GM18870 (cell line): ENCODE measurements at regions not wholly inside any gene's neighbourhood (a gene's known extent, or its start where the extent isn't known, plus 50 kb on each side); places are given as distances from the start of the nearest gene placed in this dataset.
A peak's percentile ranks its signal among the peaks of the same experiment; 100 is the strongest.

ENCODE experiments used
- ATAC-seq: cut with Tn5 transposase; IDR thresholded peaks from one replicate; pipeline ENCODE4 v1.9.1; 2021; ENCODE audit warnings: moderate library complexity; ENCODE audit not compliant: unreplicated experiment

DNA sequence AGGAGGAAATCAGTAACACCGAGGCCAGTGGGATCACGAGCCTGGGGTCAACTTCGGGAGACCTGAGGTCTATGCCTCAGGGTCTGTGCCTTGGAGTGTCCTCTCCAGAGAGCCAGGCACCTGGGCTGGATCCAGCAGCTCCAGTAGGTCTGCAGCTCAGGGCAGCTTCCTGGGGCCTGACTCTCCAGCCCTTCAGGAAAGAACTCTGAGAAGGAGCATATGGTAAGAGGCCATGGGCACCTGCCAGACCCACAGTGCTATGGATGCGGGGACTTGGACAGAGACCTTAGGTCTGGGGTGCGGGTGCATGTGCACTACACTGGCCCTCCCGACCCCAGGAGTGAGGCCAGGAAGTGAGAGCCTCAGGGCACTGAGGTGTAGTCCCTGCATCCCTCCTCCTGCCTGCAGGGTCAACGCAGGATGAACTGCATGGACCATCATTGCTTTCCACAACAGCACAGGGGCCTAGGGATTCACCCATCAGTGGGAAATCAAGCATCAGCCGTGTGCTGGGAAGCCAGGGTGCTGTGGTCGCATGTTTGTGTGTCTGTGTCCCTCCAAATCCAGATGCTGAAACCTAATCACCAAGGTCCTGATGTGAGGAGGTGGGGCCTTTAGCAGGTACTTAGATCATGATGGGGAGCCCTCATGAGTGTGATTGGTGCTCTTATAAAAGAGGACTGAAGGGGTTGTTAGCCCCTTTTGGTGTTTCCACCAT is 210.9 kb upstream of the CST7 start:
- ATAC-seq = no peak

DNA sequence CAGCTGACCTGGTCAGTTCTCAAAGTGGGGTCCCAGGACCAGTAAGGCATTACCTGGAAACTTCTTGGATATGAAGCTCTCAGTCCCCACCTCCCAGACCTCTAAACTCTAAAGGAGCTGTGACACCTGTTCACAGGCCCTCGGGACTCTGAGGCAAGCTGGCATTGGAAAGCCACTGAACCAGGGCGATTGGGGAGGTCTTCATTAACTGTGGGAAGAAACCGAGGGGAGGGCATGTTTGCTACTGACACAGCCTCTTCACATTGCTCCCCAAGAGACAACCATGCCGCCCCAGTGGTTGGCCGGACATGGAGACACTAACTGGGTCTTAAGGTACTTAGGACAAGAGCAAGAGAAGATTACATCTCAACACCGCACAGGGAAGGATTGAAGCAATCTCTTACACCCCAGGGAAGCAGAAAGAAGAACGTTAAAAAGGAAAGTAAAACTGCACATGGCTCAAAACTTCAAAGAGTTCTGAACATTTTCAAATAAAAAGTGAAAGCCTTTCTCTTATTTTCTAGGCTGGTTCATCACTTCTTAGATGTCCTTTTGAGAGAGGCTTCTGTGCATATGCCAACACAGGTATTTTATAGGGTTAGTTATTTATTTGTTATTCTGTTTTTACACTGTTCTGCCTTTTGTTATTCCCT is 210.0 kb upstream of the CST7 start:
- peak; percentile 73 for ATAC-seq

DNA sequence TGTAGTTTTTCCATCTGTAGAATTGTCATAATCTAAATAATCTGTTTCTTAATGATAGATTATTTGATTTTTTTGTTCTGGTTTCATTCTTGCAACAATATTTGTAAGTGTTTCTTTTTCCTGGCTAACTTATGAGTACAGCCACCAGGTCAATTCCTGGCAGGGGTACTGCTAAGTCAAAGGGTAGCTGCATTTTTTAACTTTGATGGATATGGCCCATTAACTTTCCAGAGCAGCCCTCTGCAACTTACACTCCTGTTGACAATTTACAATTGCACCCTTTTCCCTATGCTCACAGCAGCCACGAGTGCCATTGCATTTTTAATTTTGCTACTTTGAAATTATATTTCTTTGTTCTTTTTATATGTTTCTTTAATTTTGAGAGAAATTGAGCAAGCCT is 209.3 kb upstream of the CST7 start:
- peak; percentile 7 for ATAC-seq

DNA sequence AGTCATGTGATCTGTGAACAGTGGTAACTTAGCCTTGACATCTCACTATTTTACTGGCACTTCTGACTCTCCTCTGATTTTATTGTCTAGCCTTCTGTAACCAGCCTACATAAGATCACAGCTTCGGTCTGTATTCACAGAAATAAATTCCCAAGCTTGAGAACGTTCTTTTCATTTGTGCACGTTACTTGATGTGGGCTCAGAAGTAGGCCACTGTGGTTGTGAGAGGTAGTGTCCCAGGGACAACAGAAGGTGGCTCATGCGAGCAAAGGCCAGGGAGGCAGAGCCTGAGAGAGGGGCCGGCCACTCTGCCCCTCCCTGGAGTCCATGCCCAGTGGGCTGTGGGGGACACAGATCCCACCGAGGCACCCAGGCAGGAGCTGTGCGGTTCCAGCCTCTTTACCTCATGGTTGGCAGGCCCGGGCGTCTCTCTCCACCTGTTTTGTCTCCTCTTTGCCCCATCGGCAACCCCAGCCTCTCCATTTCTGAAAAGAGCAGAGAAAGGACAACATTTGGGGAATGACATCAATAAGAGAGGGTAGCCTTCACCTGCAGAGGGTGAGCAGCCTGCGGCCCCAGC is 207.5 kb upstream of the CST7 start:
- ATAC-seq = no peak

DNA sequence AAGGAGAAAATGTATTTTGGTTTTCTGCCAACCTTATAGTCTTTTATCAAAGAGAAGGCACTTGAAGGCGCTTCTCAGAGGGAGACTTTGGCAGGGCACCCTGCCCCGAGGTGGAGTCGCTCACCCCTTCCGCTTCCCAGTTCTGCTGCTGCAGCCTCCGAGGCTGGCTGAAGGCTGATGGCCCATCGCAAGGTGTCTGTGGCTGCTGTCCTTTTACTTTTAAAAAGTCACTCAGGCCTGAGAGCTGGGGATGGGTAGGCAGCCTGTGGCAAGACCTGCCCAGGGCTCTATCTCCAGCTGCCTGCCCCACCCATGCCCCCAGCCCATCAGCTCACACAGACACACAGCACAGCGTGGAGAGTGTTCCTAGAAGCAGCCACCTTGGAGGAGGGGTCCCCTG is 206.6 kb upstream of the CST7 start:
- ATAC-seq = no peak

DNA sequence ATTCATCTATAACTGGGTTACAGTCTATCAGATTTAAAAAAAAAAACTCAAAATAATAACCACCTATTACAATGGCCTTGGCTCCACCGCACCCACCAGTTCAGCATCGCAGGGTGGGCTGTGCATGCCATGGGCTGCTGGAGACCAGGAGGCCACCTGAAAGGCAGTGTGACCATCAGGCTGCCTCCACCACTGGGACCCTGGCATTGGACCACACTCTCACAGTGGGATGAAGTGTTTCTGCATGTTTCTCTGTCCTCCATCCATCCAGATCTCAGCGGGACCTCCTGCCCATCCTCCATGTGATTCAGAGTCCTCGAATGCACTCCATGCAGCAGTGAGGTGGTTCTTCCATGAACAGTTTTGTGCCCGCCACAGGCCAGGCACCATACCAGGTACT is 206.1 kb upstream of the CST7 start:
- ATAC-seq = no peak

DNA sequence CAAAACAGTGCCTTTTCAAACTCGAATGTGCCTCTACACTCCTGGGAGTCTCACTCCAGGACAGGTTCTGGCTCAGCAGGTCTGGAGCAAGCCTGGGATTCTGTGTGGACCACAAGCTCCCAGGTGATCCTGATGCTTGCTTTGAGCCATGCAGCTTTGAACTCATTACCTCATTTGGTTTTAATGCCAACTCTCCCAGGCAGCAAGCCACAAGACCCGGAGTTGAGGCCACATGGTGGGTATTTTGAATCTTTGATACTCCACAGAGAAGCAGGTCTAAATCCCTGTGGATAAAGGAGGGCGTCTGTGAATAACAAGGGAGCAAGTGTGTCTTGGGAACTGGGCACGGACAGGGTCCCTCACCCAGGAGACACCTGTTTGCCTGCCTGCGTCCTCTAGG is 205.4 kb upstream of the CST7 start:
- no peak for ATAC-seq

DNA sequence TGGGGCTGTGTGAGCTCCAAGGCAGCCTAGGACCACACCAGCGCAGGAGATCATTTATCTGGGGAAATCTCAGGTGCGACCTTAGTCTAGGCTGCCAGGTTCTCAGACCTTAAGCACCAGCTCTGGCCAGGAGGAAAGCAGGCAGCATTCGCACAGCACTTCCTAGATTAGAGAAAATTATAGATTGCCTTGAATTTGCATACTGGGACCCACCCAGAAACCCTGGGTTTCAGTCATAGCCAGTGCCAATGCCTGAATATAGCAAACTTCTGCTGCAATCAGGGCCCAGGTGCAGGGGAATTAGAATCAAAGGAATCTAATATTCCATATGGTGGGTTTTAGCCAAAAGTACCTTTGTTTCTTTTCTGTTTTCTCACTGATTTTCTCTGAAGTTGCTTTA is 204.3 kb upstream of the CST7 start:
- no peak for ATAC-seq

DNA sequence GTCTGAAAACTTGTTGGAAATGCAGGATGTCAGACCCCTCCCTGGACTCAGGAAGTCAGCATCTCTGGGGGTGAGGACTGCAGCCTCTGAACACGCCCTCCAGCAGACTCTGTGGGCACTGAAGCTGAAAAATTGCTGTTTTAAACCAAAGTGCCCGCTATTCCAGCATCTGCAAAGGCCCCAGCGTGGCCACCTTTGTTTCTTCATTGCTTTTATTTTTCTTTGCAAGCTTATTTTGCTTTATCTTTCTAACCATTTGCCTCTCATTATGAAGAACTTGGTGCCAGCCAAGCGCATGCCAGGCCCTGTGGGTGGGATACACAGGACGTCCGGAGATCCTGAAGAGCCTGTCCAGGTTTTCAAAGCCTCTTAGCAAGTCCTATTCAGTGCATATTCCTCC is 203.9 kb upstream of the CST7 start:
- no peak for ATAC-seq

DNA sequence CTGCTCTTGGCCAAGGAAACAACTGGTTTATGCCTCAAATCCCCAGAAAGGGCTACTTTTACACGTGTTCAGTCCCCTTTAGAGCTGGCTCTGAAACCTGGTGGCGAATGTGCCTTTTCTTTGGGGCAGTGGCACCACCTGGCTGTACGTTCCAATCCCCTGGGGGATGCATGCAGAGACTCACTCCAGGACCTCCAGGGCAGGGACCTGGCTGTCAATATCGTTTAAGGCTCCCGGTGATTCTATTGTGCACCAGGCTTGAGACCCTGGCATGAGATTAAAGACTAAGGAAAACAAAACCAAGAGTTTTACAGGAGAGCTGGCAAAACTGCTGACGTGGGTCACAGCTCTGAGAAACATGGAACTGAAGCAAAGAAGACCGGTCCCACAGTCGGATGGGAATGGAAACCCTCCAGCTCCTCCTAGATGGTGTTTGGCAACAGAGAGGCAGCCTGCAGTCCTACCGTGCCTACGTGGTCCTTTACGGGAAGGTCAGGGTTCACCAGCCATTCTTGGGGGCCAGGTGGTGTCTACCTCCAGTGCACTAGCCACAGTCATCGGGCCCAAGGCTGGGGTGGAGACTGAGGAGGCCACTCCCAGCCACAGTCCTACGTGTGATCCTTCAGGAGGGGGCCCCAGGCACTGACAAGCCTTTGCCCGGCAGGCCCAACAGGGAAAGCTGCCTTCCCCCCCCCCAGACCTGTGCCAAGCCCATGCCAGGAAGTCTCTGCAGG is 203.3 kb upstream of the CST7 start:
- no peak for ATAC-seq

DNA sequence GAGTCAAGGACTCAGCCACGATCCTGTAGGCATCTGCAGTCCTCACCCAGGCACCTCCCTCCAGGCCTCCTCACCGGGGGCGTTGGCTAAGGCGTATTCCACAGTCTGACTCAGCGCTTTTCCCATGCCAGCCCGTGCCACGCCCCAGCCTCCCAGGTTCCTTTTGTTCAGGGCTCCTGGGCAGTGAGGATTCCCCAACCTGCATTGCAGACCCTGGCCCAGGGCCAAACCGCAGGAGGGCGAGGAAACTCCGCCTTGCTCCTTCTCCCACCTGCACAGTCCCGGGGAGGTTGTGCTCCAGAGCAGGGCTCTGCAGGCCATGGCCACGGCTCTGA is 202.8 kb upstream of the CST7 start:
- ATAC-seq = no peak

DNA sequence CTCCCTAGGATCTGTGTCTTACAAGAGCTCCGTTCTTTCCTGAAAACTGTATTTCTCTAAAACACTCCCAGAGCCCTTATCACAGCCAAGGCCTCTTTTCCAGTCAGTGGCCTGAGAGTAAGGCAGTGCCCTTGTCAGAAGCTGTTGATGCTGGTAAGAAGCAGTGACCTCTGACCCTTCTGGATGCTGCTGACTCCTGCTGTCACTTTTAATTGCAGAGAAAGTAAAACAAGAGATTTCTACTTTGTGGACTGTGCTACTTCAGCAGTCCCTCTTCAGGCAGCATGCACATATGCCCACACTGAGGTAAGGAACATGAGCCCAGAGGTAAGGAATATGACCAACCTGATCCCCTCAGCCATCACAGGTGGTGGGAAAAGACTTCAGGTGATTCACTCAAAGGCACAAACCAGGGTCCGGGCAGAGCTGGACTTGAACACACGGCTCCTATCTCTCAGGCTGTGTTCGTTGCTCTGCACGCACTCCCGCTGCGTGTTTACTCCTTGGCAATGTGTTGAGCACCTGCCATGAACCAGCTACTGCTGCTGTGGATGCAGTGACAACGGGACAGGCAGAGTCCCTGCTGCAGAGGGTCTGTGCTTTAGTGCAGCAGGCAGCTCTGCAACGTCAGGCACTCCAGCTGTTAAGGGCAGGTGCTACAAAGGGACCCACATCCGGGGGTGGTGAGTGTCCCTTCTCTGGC is 201.9 kb upstream of the CST7 start:
- ATAC-seq = no peak

DNA sequence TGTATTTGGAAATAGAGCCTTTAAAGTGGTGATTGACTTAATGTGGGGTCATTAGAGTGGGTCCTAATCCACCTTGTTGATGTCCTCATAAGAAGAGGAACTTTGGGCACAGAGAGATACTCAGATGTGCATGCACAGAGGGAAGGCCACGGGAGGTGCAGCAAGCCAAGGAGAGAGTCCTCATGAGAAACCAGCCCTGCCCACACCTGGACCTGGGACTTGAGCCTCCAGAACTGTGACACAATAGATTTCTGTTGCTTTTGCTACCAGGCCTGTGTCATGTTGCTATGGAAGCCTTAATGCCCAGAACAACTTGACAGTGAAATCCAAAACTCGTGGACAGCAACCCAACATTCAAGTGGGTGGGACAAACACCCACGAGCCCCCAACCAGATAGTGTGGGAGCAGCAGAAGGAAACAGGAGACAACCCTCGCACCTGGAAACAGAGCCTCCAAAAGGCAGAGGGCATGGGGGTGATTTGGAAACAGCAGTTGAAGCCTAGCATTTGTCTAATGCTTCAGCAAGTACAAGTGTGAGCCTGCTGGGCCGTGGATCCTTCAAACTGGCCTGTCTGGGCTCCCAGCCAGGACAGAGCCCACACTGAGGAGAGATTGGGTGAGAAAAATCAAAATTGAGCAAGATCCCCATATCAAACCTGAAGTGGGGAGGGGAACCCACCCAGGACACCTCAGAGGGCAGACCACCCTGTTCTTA is 201.0 kb upstream of the CST7 start:
- no peak for ATAC-seq

DNA sequence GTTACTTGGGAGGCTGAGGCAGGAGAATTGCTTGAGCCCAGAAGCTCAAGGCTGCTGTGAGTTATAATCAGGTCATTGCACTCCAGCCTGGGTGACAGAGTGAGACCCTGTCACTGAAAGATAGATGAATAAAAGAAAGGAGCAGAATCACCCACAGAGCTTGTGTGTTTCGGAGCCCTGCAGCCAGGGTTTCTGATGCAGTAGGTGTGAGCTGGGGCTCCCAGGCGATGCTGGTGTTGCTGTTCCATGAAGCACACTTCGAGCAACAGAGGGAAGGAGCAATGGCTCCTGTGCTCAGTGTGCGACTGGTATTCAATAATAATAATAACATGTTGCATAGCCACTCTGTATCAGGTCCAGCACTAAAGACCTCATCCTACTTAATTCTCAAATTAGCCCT is 197.5 kb upstream of the CST7 start:
- no peak for ATAC-seq

DNA sequence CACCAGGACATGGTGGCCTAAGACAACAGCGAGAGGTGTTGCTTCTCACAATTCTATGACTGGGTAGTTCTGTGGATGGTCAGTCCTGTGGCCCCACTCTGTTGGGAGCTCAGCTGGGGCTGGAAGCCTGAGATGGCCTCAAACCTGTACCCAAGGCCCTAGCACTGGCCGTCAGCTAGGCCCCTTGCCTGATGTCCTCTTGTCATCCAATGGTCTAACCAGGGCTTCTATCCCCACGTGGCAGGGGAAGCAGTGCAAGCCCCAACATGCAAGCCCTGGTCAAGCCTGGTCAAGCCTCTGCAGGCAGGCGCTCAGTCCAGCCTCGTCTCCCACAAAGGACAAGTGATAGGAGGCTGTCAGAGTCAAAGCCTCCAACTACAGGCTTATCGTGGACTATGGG is 196.5 kb upstream of the CST7 start:
- no peak for ATAC-seq

DNA sequence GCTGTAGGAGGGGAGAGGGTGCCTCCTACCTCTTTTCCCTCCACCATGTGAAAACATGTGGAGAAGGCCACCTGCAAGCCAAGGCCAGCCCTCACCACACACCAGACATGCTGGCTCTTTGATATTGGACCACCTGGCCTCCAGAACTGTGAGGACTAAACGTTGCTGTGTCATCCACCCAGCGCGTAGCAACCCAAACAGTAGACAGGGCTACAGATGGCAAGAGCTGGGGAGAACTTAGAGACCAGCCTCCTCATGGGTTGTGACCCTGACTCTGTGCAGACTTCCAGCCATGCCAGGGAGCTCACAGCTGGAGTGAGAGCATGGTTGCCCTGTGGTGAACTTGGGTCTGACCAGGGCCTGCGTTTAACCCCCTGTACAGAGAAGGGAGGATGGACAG is 195.9 kb upstream of the CST7 start:
- ATAC-seq = no peak

DNA sequence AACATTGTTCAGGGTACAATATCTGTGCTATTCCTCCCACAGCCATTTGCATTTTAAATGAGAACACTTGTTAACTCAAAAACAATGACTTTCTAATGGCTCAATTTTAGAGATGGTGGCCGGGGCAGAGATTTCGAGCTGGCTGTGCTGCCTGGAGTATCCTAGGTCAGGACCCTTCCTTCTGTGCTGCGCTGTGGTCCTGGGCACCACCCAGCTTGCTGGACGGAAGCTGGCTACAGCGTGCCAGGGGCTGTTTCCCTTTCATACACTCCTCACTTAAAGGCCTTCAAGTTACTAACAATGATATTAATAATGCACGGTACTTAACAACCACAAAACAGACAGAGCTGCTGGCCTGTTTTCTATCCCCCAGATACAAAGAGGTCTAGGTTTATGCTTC is 194.4 kb upstream of the CST7 start:
- no peak for ATAC-seq

DNA sequence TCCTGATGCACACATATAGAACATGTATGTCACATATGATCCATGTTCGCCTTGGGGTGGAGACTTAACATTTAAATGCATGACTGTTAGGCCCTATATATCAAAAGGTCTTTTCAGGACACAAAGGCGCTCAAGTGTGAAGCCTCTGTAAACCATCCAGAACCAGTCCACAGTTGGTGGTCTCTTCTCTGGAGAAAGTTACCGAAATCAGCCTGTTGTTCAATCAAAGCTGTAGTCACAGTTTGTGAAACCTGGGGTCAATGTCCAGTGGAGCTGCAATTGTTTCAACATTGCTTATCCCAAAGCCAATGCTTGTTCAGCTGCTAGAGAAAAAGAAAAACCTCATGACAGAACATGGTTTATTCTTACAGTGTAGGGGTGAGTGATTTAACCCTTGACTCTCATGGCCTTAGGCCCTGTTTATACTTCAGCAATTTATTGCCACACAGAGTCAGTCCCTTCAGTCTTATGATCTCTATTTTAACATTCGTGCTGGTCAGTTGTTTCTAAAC is 193.6 kb upstream of the CST7 start:
- no peak for ATAC-seq

DNA sequence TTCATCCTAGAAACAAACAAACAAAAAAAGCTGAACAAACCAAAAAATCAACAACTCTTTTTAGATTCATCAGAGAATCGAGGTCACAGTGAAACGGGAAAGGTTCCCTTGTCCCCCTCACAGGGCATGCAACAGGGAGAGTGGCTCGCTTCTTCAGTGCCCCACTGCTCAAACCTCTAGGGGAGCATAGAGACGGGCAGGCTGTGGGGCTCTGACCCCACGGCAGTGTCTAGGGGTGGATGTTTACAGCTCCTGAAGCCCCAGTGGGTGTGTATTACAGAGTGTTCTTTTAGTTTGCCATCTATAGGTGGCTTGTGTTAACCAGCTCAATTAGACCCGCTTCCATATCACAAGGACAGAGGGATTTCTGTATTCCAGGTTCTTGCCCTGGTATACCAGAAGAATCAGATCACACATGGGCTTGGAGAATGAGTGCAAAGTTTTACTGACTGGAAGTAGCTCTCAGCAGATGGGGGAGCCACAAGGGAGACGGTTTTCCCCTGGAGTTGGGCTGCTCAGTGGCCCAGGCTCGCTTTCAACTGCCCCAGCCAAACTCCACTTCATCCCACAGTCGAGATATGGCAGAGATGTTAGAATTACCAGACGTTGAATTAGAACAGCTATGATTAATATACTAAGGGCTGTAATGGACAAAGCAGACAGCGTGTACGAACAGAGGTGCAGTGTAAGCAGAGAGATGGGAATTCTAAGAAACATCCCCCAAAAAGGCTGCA is 192.6 kb upstream of the CST7 start:
- ATAC-seq = no peak
